PC-9 (cell line): ENCODE measurements at regions not wholly inside any gene's neighbourhood (a gene's known extent, or its start where the extent isn't known, plus 50 kb on each side); places are given as distances from the start of the nearest gene placed in this dataset.

Experiments used
- BruUV-seq: library from RNA; stranded (reverse); fragments of 400-500 nt; replicated peaks from 2 replicates; lab custom pipeline; 2021; lab: Mats Ljungman, UMichigan
- CTCF ChIA-PET: fragments of 300-600 bp; sonication (Branson Sonifier 250); formaldehyde crosslinking; loops from one replicate; lab custom pipeline; 2022; ENCODE audit warnings: antibody characterized with exemption; lab: Charles Lee
- POLR2A ChIA-PET: fragments of 300-600 bp; sonication (Branson Sonifier 250); formaldehyde crosslinking; loops from one replicate; lab custom pipeline; 2022; ENCODE audit warnings: antibody characterized with exemption; ENCODE audit not compliant: unreplicated experiment; lab: Charles Lee
- DNase-seq, 2 experiments: peaks; one replicate each; pipeline versions ENCODE4 v3.0.0 to v3.0.0-alpha.2; 2015 to 2022; ENCODE audit warnings: mixed read lengths in 1 of 2
- H2AFZ ChIP-seq: fragments of 200-600 bp; sonication (generic); 2 replicates; pipeline ENCODE4 v1.8.1; 2017; ENCODE audit warnings: antibody characterized with exemption
- H3F3A ChIP-seq: fragments of 200-600 bp; sonication (generic); 2 replicates; pipeline ENCODE4 v1.8.1; 2017; ENCODE audit warnings: antibody characterized with exemption, mild to moderate bottlenecking, low read depth; ENCODE audit not compliant: insufficient read depth
- H3K27ac ChIP-seq: fragments of 200-600 bp; sonication (generic); 2 replicates; pipeline ENCODE4 v1.6.1; 2016; ENCODE audit warnings: mixed run types
- H3K27me3 ChIP-seq: fragments of 200-600 bp; sonication (generic); 2 replicates; pipeline ENCODE4 v1.6.1; 2016; ENCODE audit warnings: low read depth, mixed run types; ENCODE audit not compliant: insufficient read depth
- H3K36me3 ChIP-seq: fragments of 200-600 bp; sonication (generic); 2 replicates; pipeline ENCODE4 v1.6.1; 2016; ENCODE audit warnings: low read depth, mixed run types
- H3K4me1 ChIP-seq: fragments of 200-600 bp; sonication (generic); replicated peaks from 2 replicates; pipeline ENCODE4 v1.6.1; 2016; ENCODE audit warnings: mixed run types; ENCODE audit not compliant: insufficient read depth
- H3K4me2 ChIP-seq: fragments of 200-600 bp; sonication (generic); 2 replicates; pipeline ENCODE4 v1.6.1; 2017; ENCODE audit warnings: mixed run types
- H3K4me3 ChIP-seq: fragments of 200-600 bp; sonication (generic); 2 replicates; pipeline ENCODE4 v1.6.1; 2016; ENCODE audit warnings: mixed run types
- H3K79me2 ChIP-seq: fragments of 200-600 bp; sonication (generic); 2 replicates; pipeline ENCODE4 v1.6.1; 2017; ENCODE audit warnings: low read depth, mixed run types
- H3K9me2 ChIP-seq: fragments of 200-600 bp; sonication (generic); 2 replicates; pipeline ENCODE4 v1.8.1; 2017; ENCODE audit warnings: mild to moderate bottlenecking; ENCODE audit not compliant: insufficient read depth
- H3K9me3 ChIP-seq: fragments of 200-600 bp; sonication (generic); 2 replicates; pipeline ENCODE4 v1.8.1; 2016; ENCODE audit warnings: low read depth; ENCODE audit not compliant: insufficient read depth
- H4K20me1 ChIP-seq: fragments of 200-600 bp; sonication (generic); 2 replicates; pipeline ENCODE4 v1.8.1; 2017; ENCODE audit not compliant: insufficient read depth
- CTCF ChIP-seq: fragments of 200-600 bp; sonication (generic); conservative IDR thresholded peaks from 2 replicates; pipeline ENCODE4 v1.6.1; 2017; ENCODE audit warnings: mixed run types, antibody characterized with exemption, mild to moderate bottlenecking, moderate library complexity
- EZH2 ChIP-seq: fragments of 200-600 bp; sonication (generic); IDR thresholded peaks from 2 replicates; pipeline ENCODE4 v1.8.0; 2017; ENCODE audit warnings: antibody characterized with exemption, low read depth
- intact Hi-C: fragments of 100-400 bp; cut with micrococcal nuclease; formaldehyde crosslinking; loops from one replicate; pipeline ENCODE4 v1.10.0; 2022; ENCODE audit not compliant: unreplicated experiment

- H3K4me2 ChIP-seq: no peak overlapping the region
- H3F3A ChIP-seq: no peaks in the 10 kb centered on the region
- H3K4me3 ChIP-seq: no peak overlapping the region
- no peaks in the 10 kb centered on the region for H4K20me1 ChIP-seq
- H2AFZ ChIP-seq: no peak overlapping the region
- TF ChIP-seq EZH2 (no peak), CTCF (no peak)
- no peak overlapping the region for H3K27ac ChIP-seq
- DNase-seq: no peak
- H3K36me3 ChIP-seq: no peaks in the 10 kb centered on the region
- CTCF ChIA-PET: no interaction called here
- POLR2A ChIA-PET: no interaction called here
- no peaks in the 10 kb centered on the region for H3K9me3 ChIP-seq
- intact Hi-C loops: no loop called here
- no peaks in the 10 kb centered on the region for H3K4me1 ChIP-seq
- no peaks in the 10 kb centered on the region for H3K9me2 ChIP-seq
- no TSS peak for BruUV-seq
- no peaks in the 10 kb centered on the region for H3K27me3 ChIP-seq
- no peaks in the 10 kb centered on the region for H3K79me2 ChIP-seq
Measured at GRCh38 chr16:74053826-74054225, 242.8 kb upstream of the PSMD7 start.

- Histone ChIP-seq H3K9me3 (no peaks in the 10 kb centered on the region), H3K9me2 (no peaks in the 10 kb centered on the region), H3K79me2 (no peaks in the 10 kb centered on the region), H3K36me3 (no peaks in the 10 kb centered on the region), H3K4me2 (no peak overlapping the region), H3K27ac (no peak overlapping the region), H3K4me3 (no peak overlapping the region), H2AFZ (no peak overlapping the region), H4K20me1 (no peaks in the 10 kb centered on the region), H3F3A (no peaks in the 10 kb centered on the region), H3K27me3 (no peaks in the 10 kb centered on the region), H3K4me1 (no peaks in the 10 kb centered on the region)
- BruUV-seq: no TSS peak
- intact Hi-C loops: no loop called here
- ChIA-PET CTCF (interaction anchor here (0.6 kb wide), 1 partner anchor 670 kb away, joined by 3 read pairs; no protein-coding TSS in a partner anchor), POLR2A (no interaction called here)
- TF ChIP-seq EZH2 (no peak), CTCF (no peak)
- DNase-seq: no peak
Measured at GRCh38 chr16:74053312-74053711, 243.3 kb upstream of the PSMD7 start.

- Histone ChIP-seq H3K4me3 (no peak overlapping the region), H3K9me2 (no peaks in the 10 kb centered on the region), H3K4me2 (no peak overlapping the region)
Measured at GRCh38 chr16:74052016-74052415, 244.6 kb upstream of the PSMD7 start.

More at GRCh38 chr16:74052016-74052415, 244.6 kb upstream of the PSMD7 start:
- Histone ChIP-seq H3K4me1 (no peaks in the 10 kb centered on the region), H3K27me3 (0 out of 2 replicates have a peak, but pooled peaks cover 2% of the 10 kb centered on the region), H2AFZ (no peak overlapping the region), H4K20me1 (no peaks in the 10 kb centered on the region), H3K9me3 (no peaks in the 10 kb centered on the region), H3K79me2 (no peaks in the 10 kb centered on the region), H3K27ac (no peak overlapping the region), H3F3A (no peaks in the 10 kb centered on the region), H3K36me3 (no peaks in the 10 kb centered on the region)
- DNase-seq: no peak
- POLR2A ChIA-PET: no interaction called here
- no TSS peak for BruUV-seq
- CTCF ChIA-PET: no interaction called here
- intact Hi-C loops: no loop called here
- TF ChIP-seq EZH2: no peak
- no peak for TF ChIP-seq CTCF
